ENCODE measurements at regions not wholly inside any gene's neighbourhood (a gene's known extent, or its start where the extent isn't known, plus 50 kb on each side); places are given as distances from the start of the nearest gene placed in this dataset.

DNA sequence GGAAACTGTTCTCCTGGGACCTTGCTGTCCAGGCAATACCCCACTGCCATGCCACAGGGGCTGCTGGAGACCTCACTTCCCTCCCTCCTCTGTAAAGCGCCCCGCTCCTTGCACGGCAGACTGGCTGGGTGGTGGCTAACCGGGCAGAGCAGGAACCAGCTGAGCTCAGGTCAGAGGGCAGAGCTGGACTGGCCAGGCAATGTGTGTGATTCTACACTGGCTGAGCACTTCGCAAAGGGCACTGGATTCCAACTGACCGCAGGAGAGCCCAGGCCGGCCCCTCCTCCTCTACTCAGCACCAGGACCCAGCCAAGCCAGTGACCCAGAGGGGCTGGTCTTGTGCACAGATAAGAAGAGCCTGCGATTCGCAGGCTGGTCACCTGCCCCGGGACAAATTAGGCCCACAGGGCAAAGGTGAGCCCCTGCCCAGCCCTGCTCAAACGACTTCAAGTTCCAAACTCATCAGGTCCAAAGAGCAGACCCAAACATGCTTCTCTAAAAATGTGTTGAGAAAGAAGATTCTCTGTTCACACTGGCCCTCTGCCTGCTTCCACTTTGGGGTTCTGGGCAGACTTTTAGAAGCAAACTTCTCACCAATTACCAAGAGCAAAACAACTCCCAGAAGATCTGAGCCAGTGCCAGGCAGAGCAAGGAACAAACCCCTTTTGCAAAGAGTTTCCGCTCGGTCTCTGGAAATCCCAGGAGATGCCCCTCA is 54.9 kb upstream of the DIO3 start:
- TF ChIP-seq POLR2AphosphoS5 (IDR thresholded peaks at IDR 0.05; ENCODE audit: borderline replicate concordance, low read depth, low read length), result no peak
- TF ChIP-seq EZH2 (IDR thresholded peaks at IDR 0.05), result no peak
- TF ChIP-seq FOXP2 (optimal IDR thresholded peaks at IDR 0.05; ENCODE audit: control extremely low read depth, extremely low read length, insufficient read depth), result no peak

Measured in SK-N-MC (cell line).